Heart right ventricle (tissue), 16 donors: ENCODE measurements at regions not wholly inside any gene's neighbourhood (a gene's known extent, or its start where the extent isn't known, plus 50 kb on each side); places are given as distances from the start of the nearest gene placed in this dataset.

Experiments
- ATAC-seq, 8 donors: fragments of 200-7000 bp; cut with Tn5 transposase; one replicate each; pipeline ENCODE4 v1.9.1; 2020; ENCODE audit warnings: mild to moderate bottlenecking in 8 of 8, moderate library complexity in 8 of 8, moderate number of reproducible peaks in 1 of 8
- DNase-seq, 2 donors: peaks; one replicate each; pipeline ENCODE4 v3.0.0-alpha.2; 2020
- H3K27ac ChIP-seq, 10 donors: fragments of 200-600 bp; sonication (generic) in 2 of 10; one replicate each; pipeline versions ENCODE4 v1.5.0 to v1.8.0; 2020 to 2022; ENCODE audit warnings: mild to moderate bottlenecking in 3 of 10
- H3K27me3 ChIP-seq, 7 donors: fragments of 200-600 bp; one replicate each; pipeline ENCODE4 v1.8.0; 2021 to 2022; ENCODE audit warnings: mild to moderate bottlenecking in 2 of 7
- H3K36me3 ChIP-seq, 9 donors: fragments of 200-600 bp; sonication (generic) in 1 of 9; one replicate each; pipeline versions ENCODE4 v1.5.0 to v1.8.0; 2020 to 2022; ENCODE audit warnings: mild to moderate bottlenecking in 2 of 9
- H3K4me1 ChIP-seq, 9 donors: fragments of 200-600 bp; sonication (generic) in 1 of 9; one replicate each; pipeline versions ENCODE4 v1.5.0 to v1.8.0; 2020 to 2022; ENCODE audit warnings: mild to moderate bottlenecking in 4 of 9
- H3K4me3 ChIP-seq, 10 donors: fragments of 200-600 bp; sonication (generic) in 2 of 10; one replicate each; pipeline versions ENCODE4 v1.5.0 to v1.8.0; 2020 to 2022; ENCODE audit warnings: mild to moderate bottlenecking in 7 of 10, moderate library complexity in 2 of 10
- H3K9me3 ChIP-seq, 11 donors: fragments of 200-600 bp in 10 of 11; sonication (generic) in 2 of 11; one replicate each; pipeline versions ENCODE4 v1.5.0 to v1.8.0; 2013 to 2022; ENCODE audit warnings: mild to moderate bottlenecking in 2 of 11, control low read depth in 1 of 11, moderate library complexity in 1 of 11
- CTCF ChIP-seq, 9 donors: fragments of 200-600 bp; sonication (generic) in 2 of 9; IDR thresholded peaks; one replicate each; pipeline versions ENCODE4 v1.5.0 to v1.8.0; 2021 to 2022; ENCODE audit warnings: antibody characterized with exemption in 9 of 9, mild to moderate bottlenecking in 5 of 9, moderate library complexity in 1 of 9
- WGBS, 2 donors: extraction: QIAGEN DNeasy Blood & Tissue Kit; methylation state at CpG; one replicate each; pipeline ENCODE4 v1.1.7; 2013; ENCODE audit warnings: inconsistent platforms in 1 of 2; 5-methylcytosine and 5-hydroxymethylcytosine counted together
- intact Hi-C, 10 donors: fragments of 100-400 bp; cut with DNase I; formaldehyde crosslinking; loops; one replicate each; pipeline versions ENCODE4 v1.11.1 to v1.14.2; 2022
- donor health status: Arrhythmogenic right ventricular cardiomyopathy.
- donor health status: ischemic (EF 13 %, LVEDD 7.1; RV severe dilation, severe dysfunction).
- donor health status: healthy with polysubstance abuse.
- donor health status: DM: no; HTN: yes; CAD: no.
- donor health status: DM: no; HTN: no; CAD: no.
- donor health status: ischemic (EF 25% LVEDD 6.9; RV normal size, moderate dysfunction).
- donor health status: ischemic (EF 25% LVEDD 5.7; RV mildly dilated, moderate dysfunction).
- donor health status: healthy.
- donor health status: DM: yes; HTN: yes; CAD: no.
- donor health status: Ischemic cardiomyopathy.
- donor health status: ischemic (EF 35%, LVEDD 5.7; RV mildly dilated, moderate dysfunction).
- donor health status: nonischemic (EF 11% LVEDD 7.7; RV severe dilation, severe dysfunction).
- donor health status: DM: yes; HTN: yes; CAD: no.
- donor health status: PGD.
- donor health status: ischemic (EF 29% LVEDD 5.4; RV normal size, mild dysfunction).
- donor health status: nonischemic (EF 23%, LVEDD 6.1; RV moderate dilation, normal function).

- 88 to 93% methylated on average over 2 of the region's 2 CpGs for WGBS, 2 donors
- no peak for ATAC-seq
- H3K36me3 ChIP-seq = no peaks in the 10 kb centered on the region
- H3K4me1 ChIP-seq = no peaks in the 10 kb centered on the region
- no peak for DNase-seq
- no peak overlapping the region for H3K27ac ChIP-seq
- H3K9me3 ChIP-seq = peaks cover 0 to 2% (median 0%) of the 10 kb centered on the region in 11 donors
- intact Hi-C loops = no loop called here
- no peak overlapping the region for H3K4me3 ChIP-seq
- TF ChIP-seq CTCF (IDR thresholded peaks at IDR 0.05) = no peak
- no peaks in the 10 kb centered on the region for H3K27me3 ChIP-seq
These were observed 55.7 kb upstream of the RNPC3 start for GRCh38 chr1:103469801-103470200.

- ATAC-seq (no peak), DNase-seq (no peak)
- WGBS, 2 donors = 77 to 88% methylated on average over 3 of the region's 3 CpGs
- Histone ChIP-seq H3K9me3 (peaks cover 0 to 2% (median 0%) of the 10 kb centered on the region in 11 donors), H3K4me3 (no peak overlapping the region), H3K27me3 (no peaks in the 10 kb centered on the region), H3K4me1 (no peaks in the 10 kb centered on the region), H3K36me3 (no peaks in the 10 kb centered on the region), H3K27ac (no peak overlapping the region)
- TF ChIP-seq CTCF (IDR thresholded peaks at IDR 0.05) = no peak
- intact Hi-C loops = no loop called here
These were observed 58.4 kb upstream of the RNPC3 start for GRCh38 chr1:103467100-103467499.

GRCh38 chr1:103461161-103462105 lies 64.1 kb upstream of the RNPC3 start:
- TF ChIP-seq CTCF (IDR thresholded peaks at IDR 0.05) = peak in 7 of 9 donors; percentile 33 to 65 (median 53)
- H3K27me3 ChIP-seq = no peaks in the 10 kb centered on the region
- no peaks in the 10 kb centered on the region for H3K9me3 ChIP-seq
- no peak overlapping the region for H3K4me3 ChIP-seq
- intact Hi-C loops = loop anchor here in 3 of 10 donors (5.0 kb wide), 2 partner anchors 354 to 359 kb away; partner anchors contain the start of gene COL11A1 (in 2 of the 3)
- no peak overlapping the region for H3K27ac ChIP-seq
- DNase-seq (no peak), ATAC-seq (no peak)
- WGBS, 2 donors = 87 to 92% methylated on average over 1 of the region's 1 CpG
- no peaks in the 10 kb centered on the region for H3K4me1 ChIP-seq
- H3K36me3 ChIP-seq = no peaks in the 10 kb centered on the region

- TF ChIP-seq CTCF (IDR thresholded peaks at IDR 0.05) = no peak
- WGBS, 2 donors = 82 to 85% methylated on average over 4 of the region's 4 CpGs
- H3K27ac ChIP-seq = no peak overlapping the region
- no peaks in the 10 kb centered on the region for H3K36me3 ChIP-seq
- H3K4me1 ChIP-seq = no peaks in the 10 kb centered on the region
- DNase-seq (no peak), ATAC-seq (no peak)
- H3K4me3 ChIP-seq = no peak overlapping the region
- intact Hi-C loops = loop anchor here in 3 of 10 donors (5.0 kb wide), 2 partner anchors 353 to 358 kb away; partner anchors contain the start of gene COL11A1 (in 2 of the 3)
- H3K27me3 ChIP-seq = peaks cover 0 to 2% (median 0%) of the 10 kb centered on the region in 7 donors
- no peaks in the 10 kb centered on the region for H3K9me3 ChIP-seq
These were observed 65.0 kb upstream of the RNPC3 start for GRCh38 chr1:103460511-103460910.
